ENCODE measurements at regions not wholly inside any gene's neighbourhood (a gene's known extent, or its start where the extent isn't known, plus 50 kb on each side); places are given as distances from the start of the nearest gene placed in this dataset.
A peak's percentile ranks its signal among the peaks of the same experiment; 100 is the strongest.

DNA sequence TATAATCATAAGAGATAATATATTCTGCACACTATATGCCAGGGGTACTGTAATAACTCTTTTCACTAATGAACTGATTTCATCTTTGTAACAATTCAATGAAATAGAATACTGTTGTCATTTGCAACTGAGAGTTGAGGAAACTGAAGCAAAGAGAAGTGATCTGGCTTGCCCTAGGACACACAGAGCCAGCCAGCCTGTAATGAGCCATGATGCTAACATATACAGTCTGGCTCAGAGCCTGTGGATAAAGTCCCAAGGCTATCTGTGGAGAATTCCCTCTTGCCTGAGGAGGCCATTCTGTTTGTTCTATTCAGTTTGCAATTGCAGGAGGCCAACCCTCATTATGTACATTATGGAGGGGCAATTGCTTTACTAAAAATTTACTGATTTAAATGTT is 241.3 kb downstream of the CXCL12 start:
- DNase-seq (ENCODE audit: low read depth), result no peak
- no peak overlapping the region for H3K4me3 ChIP-seq (ENCODE audit: low read depth, low read length)
- TF ChIP-seq CTCF (conservative IDR thresholded peaks at IDR 0.05; ENCODE audit: low read depth, low read length), result no peak

DNA sequence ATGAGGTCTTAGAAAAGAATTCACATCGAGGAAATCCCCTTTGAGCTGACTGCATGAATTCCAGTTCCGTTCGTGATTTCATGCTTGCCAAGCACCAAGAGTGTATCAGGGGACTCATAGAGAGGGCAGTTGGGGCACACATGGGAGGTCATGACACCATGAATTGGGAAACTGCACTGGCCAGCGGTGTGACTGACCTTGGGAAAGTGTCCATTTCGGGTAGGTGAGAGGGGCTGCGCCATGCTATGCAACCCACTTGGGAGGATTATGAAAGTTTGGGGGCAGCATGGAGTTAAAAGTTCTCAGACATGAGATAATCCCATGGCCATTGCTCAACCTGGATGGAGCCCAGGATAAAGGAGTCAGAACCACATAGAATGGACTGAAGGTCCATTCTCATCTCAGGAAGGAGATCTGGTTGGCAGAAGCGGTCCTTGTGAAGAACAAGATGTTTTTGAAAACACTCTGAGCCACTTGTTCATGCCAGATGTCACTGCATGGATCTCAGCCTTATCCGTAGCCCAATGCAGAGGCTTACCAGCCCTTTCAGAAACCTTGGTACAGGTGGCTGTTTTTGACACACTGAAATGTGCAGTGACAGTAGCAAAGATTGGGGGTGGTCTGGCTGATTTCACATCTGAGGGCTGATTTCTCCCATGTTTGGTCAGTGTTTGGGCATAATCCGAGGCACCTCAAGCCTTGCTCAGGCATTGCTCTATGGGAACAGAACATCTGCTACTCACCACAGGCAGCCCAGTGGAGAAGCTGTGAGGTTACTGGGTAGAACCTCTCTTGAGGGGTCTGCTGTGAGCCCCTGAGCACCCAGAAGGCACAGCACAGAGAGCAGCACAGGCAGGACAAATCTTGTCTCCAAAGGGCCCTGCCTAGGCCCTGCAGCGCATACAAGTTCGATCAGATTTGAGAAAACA is 252.3 kb downstream of the CXCL12 start:
- no peak overlapping the region for H3K4me3 ChIP-seq (ENCODE audit: low read depth, low read length)
- no peak for TF ChIP-seq CTCF (conservative IDR thresholded peaks at IDR 0.05; ENCODE audit: low read depth, low read length)
- DNase-seq (ENCODE audit: low read depth), result no peak

GRCh38 chr10:44126291-44126717 is 258.6 kb downstream of the CXCL12 start:
- no peak overlapping the region for H3K4me3 ChIP-seq (ENCODE audit: low read depth, low read length)
- no peak for DNase-seq (ENCODE audit: low read depth)
- TF ChIP-seq CTCF (conservative IDR thresholded peaks at IDR 0.05; ENCODE audit: low read depth, low read length), result no peak

DNA sequence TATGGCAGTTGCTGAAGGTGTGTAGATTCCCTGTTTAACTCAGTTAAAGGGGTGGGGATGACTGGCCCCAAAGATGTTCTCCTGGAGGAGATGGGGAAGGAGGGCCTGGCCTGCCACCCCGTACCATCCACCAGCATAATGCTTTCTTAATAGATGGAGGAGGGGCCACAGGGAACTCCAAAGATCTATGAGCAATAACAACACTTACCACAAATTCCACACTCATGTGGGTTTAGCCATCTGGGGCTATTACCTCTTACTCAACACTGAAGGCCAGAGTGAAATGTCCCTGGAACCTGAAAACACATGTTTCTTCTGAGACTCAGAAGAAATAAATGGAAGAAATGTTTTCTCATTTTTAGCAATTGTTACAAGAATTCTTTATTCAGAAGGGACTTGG is 259.0 kb downstream of the CXCL12 start:
- H3K4me3 ChIP-seq (ENCODE audit: low read depth, low read length), result no peak overlapping the region
- TF ChIP-seq CTCF (conservative IDR thresholded peaks at IDR 0.05; ENCODE audit: low read depth, low read length), result no peak
- DNase-seq (ENCODE audit: low read depth), result peak; percentile 59

GRCh38 chr10:44118500-44118899 is 266.4 kb downstream of the CXCL12 start:
- no peak overlapping the region for H3K4me3 ChIP-seq (ENCODE audit: low read depth, low read length)
- TF ChIP-seq CTCF (conservative IDR thresholded peaks at IDR 0.05; ENCODE audit: low read depth, low read length), result no peak
- DNase-seq (ENCODE audit: low read depth), result no peak

- DNase-seq (ENCODE audit: low read depth), result no peak
- no peak for TF ChIP-seq CTCF (conservative IDR thresholded peaks at IDR 0.05; ENCODE audit: low read depth, low read length)
These were observed 268.4 kb downstream of the CXCL12 start for GRCh38 chr10:44116474-44116873.

GRCh38 chr10:44115516-44115915 is 269.4 kb downstream of the CXCL12 start:
- TF ChIP-seq CTCF (conservative IDR thresholded peaks at IDR 0.05; ENCODE audit: low read depth, low read length), result no peak
- no peak for DNase-seq (ENCODE audit: low read depth)

More at GRCh38 chr10:44116474-44116873, 268.4 kb downstream of the CXCL12 start:
- no peak overlapping the region for H3K4me3 ChIP-seq (ENCODE audit: low read depth, low read length)

More at GRCh38 chr10:44115516-44115915, 269.4 kb downstream of the CXCL12 start:
- no peak overlapping the region for H3K4me3 ChIP-seq (ENCODE audit: low read depth, low read length)

Data from choroid plexus epithelial cell (primary cell).